Loucy (cell line): ENCODE measurements at regions not wholly inside any gene's neighbourhood (a gene's known extent, or its start where the extent isn't known, plus 50 kb on each side); places are given as distances from the start of the nearest gene placed in this dataset.

Experiments used
- H2AFZ ChIP-seq: fragments of 200-600 bp; sonication (generic); 2 replicates; pipeline ENCODE4 v1.6.0; 2016; ENCODE audit warnings: antibody characterized with exemption, mild to moderate bottlenecking, low read length, moderate library complexity
- H3F3A ChIP-seq: fragments of 200-600 bp; 2 replicates; pipeline ENCODE4 v1.6.0; 2016; ENCODE audit warnings: antibody characterized with exemption, low read depth, mild to moderate bottlenecking
- H3K27me3 ChIP-seq: fragments of 200-600 bp; sonication (generic); 2 replicates; pipeline ENCODE4 v1.6.1; 2014; ENCODE audit warnings: low read length, mild to moderate bottlenecking; ENCODE audit not compliant: insufficient read depth, poor library complexity, severe bottlenecking
- H3K36me3 ChIP-seq: fragments of 200-600 bp; sonication (generic); 2 replicates; pipeline ENCODE4 v1.6.1; 2016; ENCODE audit warnings: low read length; ENCODE audit not compliant: insufficient read depth
- H3K4me1 ChIP-seq: fragments of 200-600 bp; sonication (generic); 2 replicates; pipeline ENCODE4 v1.5.1; 2014; ENCODE audit warnings: low read length, mild to moderate bottlenecking; ENCODE audit not compliant: insufficient read depth, poor library complexity, severe bottlenecking
- H3K4me2 ChIP-seq: fragments of 200-600 bp; sonication (generic); 2 replicates; pipeline ENCODE4 v1.6.0; 2014; ENCODE audit warnings: antibody characterized with exemption, low read length, low read depth, mild to moderate bottlenecking; ENCODE audit not compliant: poor library complexity, severe bottlenecking
- H3K4me3 ChIP-seq: fragments of 200-600 bp; sonication (generic); 2 replicates; pipeline ENCODE4 v1.5.1; 2014; ENCODE audit warnings: low read length, mild to moderate bottlenecking, mixed read lengths; ENCODE audit not compliant: poor library complexity, severe bottlenecking
- H3K79me2 ChIP-seq: fragments of 200-600 bp; sonication (generic); 2 replicates; pipeline ENCODE4 v1.6.1; 2014; ENCODE audit warnings: low read length; ENCODE audit not compliant: insufficient read depth
- H3K9ac ChIP-seq: fragments of 200-600 bp; sonication (generic); 2 replicates; pipeline ENCODE4 v1.6.0; 2014; ENCODE audit warnings: mild to moderate bottlenecking, low read depth, low read length, moderate library complexity; ENCODE audit not compliant: poor library complexity, severe bottlenecking
- H3K9me2 ChIP-seq: fragments of 200-600 bp; sonication (generic); replicated peaks from 2 replicates; pipeline ENCODE4 v1.6.1; 2016; ENCODE audit warnings: low read depth, low read length, mixed read lengths
- H3K9me3 ChIP-seq: fragments of 200-600 bp; sonication (generic); 2 replicates; pipeline ENCODE4 v1.6.1; 2014; ENCODE audit warnings: mild to moderate bottlenecking, antibody characterized with exemption, low read length, low read depth; ENCODE audit not compliant: insufficient read depth
- H4K20me1 ChIP-seq: fragments of 200-600 bp; sonication (generic); 2 replicates; pipeline ENCODE4 v1.6.0; 2014; ENCODE audit warnings: antibody characterized with exemption, low read length, mild to moderate bottlenecking; ENCODE audit not compliant: insufficient read depth, poor library complexity, severe bottlenecking
- CTCF ChIP-seq: fragments of 200-600 bp; sonication (generic); conservative IDR thresholded peaks from 2 replicates; pipeline ENCODE4 v1.5.1; 2014; ENCODE audit warnings: mild to moderate bottlenecking, antibody characterized with exemption, low read length
- EZH2phosphoT487 ChIP-seq: fragments of 200-600 bp; IDR thresholded peaks from 2 replicates; pipeline ENCODE4 v1.6.1; 2018; ENCODE audit warnings: antibody characterized with exemption, mild to moderate bottlenecking, moderate library complexity, borderline replicate concordance

- Histone ChIP-seq H3F3A (no peaks in the 10 kb centered on the region), H3K9me2 (no peaks in the 10 kb centered on the region), H3K27me3 (no peaks in the 10 kb centered on the region), H3K4me3 (no peak overlapping the region), H3K4me2 (no peak overlapping the region), H4K20me1 (no peaks in the 10 kb centered on the region), H2AFZ (no peak overlapping the region), H3K36me3 (no peaks in the 10 kb centered on the region), H3K9ac (no peak overlapping the region), H3K4me1 (peaks cover 6% of the 10 kb centered on the region), H3K9me3 (no peaks in the 10 kb centered on the region), H3K79me2 (no peaks in the 10 kb centered on the region)
- TF ChIP-seq EZH2phosphoT487 (no peak), CTCF (no peak)
Measured at GRCh38 chr6:81857812-81858211, 105.3 kb upstream of the TENT5A start.

GRCh38 chr6:81856872-81857271 lies 104.4 kb upstream of the TENT5A start:
- Histone ChIP-seq H2AFZ (no peak overlapping the region), H3K9me2 (no peaks in the 10 kb centered on the region), H3K4me2 (no peak overlapping the region), H3F3A (no peaks in the 10 kb centered on the region), H4K20me1 (no peaks in the 10 kb centered on the region), H3K27me3 (no peaks in the 10 kb centered on the region), H3K36me3 (no peaks in the 10 kb centered on the region), H3K4me1 (peaks cover 6% of the 10 kb centered on the region), H3K79me2 (no peaks in the 10 kb centered on the region), H3K4me3 (no peak overlapping the region), H3K9me3 (no peaks in the 10 kb centered on the region), H3K9ac (no peak overlapping the region)
- no peak for TF ChIP-seq EZH2phosphoT487
- TF ChIP-seq CTCF: no peak

- Histone ChIP-seq H2AFZ (no peak overlapping the region), H3K36me3 (no peaks in the 10 kb centered on the region), H3K4me3 (no peak overlapping the region), H3K27me3 (no peaks in the 10 kb centered on the region), H3K9me3 (no peaks in the 10 kb centered on the region; the same call in 1 of the 2 replicates), H3K4me2 (no peak overlapping the region), H3K79me2 (no peaks in the 10 kb centered on the region), H3F3A (no peaks in the 10 kb centered on the region), H3K9me2 (no peaks in the 10 kb centered on the region), H3K4me1 (peaks cover 6% of the 10 kb centered on the region), H3K9ac (no peak overlapping the region), H4K20me1 (no peaks in the 10 kb centered on the region)
- TF ChIP-seq CTCF: no peak
- TF ChIP-seq EZH2phosphoT487: no peak
Measured at GRCh38 chr6:81854474-81854873, 102.0 kb upstream of the TENT5A start.
